DMS 273 treated with DMSO at 0.1 percent for 48 hours (cell line): ENCODE measurements at regions not wholly inside any gene's neighbourhood (a gene's known extent, or its start where the extent isn't known, plus 50 kb on each side); places are given as distances from the start of the nearest gene placed in this dataset.

ENCODE experiments used
- DNase-seq: peaks from one replicate; lab custom pipeline; 2025; lab: John Stamatoyannopoulos, UW

GRCh38 chr3:83302091-83302490 lies 1540.6 kb upstream of the GBE1 start:
- DNase-seq = no peak

- DNase-seq = no peak
These were observed 1556.2 kb upstream of the GBE1 start for GRCh38 chr3:83317605-83318004.

GRCh38 chr3:83320726-83321125 lies 1559.3 kb upstream of the GBE1 start:
- DNase-seq = no peak

DNA sequence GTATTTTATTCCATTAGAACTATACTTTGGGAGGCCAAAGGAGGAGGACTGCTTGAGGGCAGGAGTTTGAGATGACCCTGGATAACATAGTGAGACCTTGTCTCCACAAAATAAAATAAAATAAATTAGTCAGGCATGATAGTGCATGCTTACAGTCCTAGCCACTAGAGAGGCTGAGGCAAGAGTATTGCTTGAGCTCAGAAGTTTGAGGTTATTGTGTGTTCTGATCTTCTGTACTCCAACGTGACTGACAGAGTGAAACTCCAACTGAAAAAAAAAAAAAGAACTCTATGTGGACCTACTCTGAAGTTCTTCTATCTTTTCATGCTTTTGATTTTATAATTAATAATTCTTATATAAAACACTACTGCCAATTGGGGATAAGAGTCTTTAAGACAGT lies 1560.0 kb upstream of the GBE1 start:
- no peak for DNase-seq

DNA sequence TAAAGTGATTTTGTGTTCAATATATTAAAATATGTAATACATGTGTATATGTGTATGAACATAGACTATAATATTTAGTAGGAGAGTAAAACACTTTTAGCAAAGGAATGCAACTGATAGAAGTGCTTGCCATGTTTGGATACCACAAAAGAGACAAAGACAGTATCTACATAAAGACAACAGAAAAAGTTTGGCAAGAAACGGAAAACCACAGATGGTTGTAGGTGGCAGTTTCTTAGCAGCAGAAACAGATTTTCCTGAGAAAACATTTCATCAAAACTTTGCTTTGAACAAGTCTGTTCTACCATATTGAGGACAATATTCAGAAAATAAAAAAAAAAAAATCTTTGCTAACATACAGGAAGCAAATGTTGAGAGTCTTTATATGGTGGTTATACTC lies 1560.4 kb upstream of the GBE1 start:
- no peak for DNase-seq

GRCh38 chr3:83354205-83354604 lies 1592.8 kb upstream of the GBE1 start:
- DNase-seq = no peak

- no peak for DNase-seq
These were observed 1565.5 kb upstream of the CADM2 start for GRCh38 chr3:83393276-83393675.

- no peak for DNase-seq
These were observed 1554.9 kb upstream of the CADM2 start for GRCh38 chr3:83403927-83404326.

DNA sequence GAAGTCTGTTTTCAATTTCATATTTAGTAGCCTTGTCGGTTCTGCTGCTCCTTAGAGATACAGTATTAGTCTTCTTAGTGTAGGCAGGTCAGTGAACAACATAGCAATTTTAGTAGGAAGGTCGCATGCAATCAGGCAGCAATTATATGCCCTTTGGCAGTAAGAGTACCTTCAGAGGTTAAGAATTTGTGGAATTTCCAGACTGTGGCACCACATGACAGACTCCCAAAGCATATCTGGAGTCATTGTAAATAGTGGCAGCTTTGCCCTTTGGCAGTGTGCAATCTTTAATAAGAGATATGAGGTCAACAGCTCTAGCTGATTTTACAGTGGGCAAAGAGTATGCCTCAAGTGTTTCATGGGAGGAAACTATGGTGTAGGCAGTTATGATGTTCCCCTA lies 1532.5 kb upstream of the CADM2 start:
- DNase-seq = no peak

- no peak for DNase-seq
These were observed 1523.8 kb upstream of the CADM2 start for GRCh38 chr3:83434880-83435587.

GRCh38 chr3:83438188-83438587 lies 1520.6 kb upstream of the CADM2 start:
- no peak for DNase-seq

DNA sequence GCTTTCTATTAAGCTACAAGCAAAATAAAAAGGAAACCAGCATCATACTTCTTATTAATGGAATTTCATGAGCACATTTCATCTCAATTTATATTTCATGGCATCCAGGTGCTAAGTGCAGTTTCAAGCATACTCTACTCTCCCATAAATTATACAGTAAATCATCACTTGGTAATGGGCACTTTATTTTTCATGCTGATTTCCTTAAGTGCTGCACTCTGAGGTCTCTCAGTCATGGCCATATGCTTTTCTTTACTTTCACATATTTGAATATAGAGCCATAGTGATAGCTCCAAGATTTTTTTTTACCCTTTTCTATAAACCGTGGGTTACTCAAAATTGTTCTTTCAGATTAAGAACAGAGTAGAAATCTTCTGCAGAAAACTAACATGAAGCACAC lies 1505.7 kb upstream of the CADM2 start:
- DNase-seq = no peak

GRCh38 chr3:83454353-83454752 lies 1504.4 kb upstream of the CADM2 start:
- no peak for DNase-seq

DNA sequence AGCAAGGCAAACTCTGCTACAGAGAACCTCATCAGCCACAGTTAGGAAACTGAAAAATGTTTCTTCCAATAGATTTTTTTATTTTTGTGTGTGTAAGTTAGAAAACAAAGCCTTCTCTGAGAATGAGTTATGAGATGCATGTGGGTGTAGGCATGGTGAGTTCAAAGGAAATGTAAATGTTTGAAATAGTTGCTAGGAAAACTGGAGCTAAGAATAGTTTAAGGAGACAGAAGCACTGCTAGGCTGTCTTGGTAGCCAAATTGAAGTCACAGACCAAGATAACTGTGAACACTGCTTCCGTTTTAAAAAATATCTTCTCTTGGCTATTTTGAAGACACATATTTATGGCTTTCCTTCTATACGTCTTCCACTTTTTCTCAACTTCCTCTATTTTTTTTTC lies 1501.2 kb upstream of the CADM2 start:
- no peak for DNase-seq

DNA sequence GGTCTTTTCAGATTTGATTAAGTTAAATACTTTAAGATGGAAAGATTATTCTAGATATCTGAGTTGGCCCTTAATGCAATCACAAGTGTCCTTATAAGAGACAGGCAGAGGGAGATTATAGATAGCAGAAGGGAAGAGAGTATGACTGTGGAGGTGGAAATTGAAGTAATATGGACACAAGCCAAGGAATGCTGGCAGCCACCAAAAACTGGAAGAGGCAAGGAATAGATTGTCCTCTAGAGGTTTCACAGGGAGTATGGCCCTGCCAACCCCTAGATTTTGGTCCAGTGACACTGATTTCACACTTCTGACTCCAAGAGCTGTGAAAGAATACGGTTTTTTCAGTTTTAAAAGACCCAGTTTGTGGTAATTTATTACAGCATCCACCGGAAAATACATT lies 1498.7 kb upstream of the CADM2 start:
- DNase-seq = no peak

- DNase-seq = no peak
These were observed 1497.4 kb upstream of the CADM2 start for GRCh38 chr3:83461411-83461810.

- no peak for DNase-seq
These were observed 1481.2 kb upstream of the CADM2 start for GRCh38 chr3:83477563-83477962.

- no peak for DNase-seq
These were observed 1476.3 kb upstream of the CADM2 start for GRCh38 chr3:83482402-83483070.

- DNase-seq = no peak
These were observed 1462.3 kb upstream of the CADM2 start for GRCh38 chr3:83496462-83496861.

DNA sequence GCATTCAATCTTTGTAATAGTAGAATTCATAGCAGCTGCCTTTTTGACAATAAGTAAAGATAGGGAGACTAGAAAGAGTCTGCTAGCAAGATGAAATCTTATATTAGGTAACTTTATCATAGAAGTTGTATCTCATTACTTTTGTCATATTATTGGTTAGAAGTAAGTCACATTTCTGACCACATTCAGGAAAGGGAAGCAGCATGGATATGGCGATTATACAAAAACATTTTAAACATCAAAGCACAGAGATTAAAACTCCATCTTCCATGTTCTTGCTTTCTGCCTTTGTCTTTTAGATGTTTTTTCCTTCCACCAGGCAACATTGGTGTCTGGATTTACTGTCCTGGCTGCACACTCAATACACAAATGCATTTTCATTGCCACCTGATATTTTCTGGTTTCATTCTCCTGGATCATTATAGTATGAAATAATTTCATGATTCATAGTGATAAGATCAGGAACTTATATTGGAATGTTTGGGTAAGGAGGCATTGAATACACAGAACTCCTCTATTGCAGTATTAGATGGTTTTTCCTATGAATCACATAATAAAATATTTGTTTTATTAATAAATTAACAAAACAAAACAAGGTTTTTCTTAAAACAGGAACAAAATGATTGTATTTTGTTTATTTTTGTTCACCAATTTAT lies 1460.3 kb upstream of the CADM2 start:
- DNase-seq = no peak

DNA sequence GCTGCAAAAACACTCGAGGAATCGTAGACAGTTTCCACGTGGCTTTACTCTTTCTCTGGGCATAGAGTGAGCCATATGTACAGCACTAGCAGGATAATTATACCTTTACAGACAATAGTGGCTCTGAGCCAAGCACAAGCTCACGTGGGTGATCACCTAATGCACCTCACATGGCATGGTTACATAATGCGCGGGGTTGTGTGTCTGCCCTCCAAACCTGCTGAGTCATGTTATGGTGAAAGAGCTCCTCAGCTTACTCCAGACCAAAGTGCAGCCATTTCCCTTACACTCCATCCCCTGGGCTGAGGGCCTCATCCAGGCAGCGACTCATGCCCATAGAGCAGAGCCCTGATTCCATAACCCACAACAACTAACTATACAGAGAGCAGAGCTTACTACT lies 1458.4 kb upstream of the CADM2 start:
- no peak for DNase-seq

GRCh38 chr3:83500931-83501330 lies 1457.9 kb upstream of the CADM2 start:
- DNase-seq = no peak

DNA sequence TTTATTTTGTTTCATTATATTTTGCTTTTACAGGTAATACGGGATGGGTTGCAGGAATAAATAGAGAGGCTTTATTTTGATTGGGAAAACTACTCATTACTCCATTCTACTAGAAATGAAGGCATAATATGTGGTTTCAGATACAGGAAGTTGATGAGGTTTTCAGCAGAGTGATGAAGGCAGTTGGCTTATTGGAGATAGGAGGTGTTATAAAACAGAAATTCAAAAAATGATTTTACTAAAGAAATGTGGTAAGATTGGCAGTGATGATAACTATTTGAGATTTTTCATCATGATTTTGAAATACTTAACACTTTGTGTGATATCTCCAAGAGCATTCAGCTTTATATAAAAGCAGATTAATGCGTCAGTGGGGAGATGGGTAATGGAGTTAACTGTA lies 1445.7 kb upstream of the CADM2 start:
- DNase-seq = no peak
